Hematopoietic multipotent progenitor cell (in vitro differentiated cells): ENCODE measurements at regions not wholly inside any gene's neighbourhood (a gene's known extent, or its start where the extent isn't known, plus 50 kb on each side); places are given as distances from the start of the nearest gene placed in this dataset.

ENCODE experiments used
- DNase-seq, 3 donors: peaks; one replicate each; pipeline ENCODE4 v3.0.0-alpha.2; 2011 to 2015; ENCODE audit warnings: low read depth in 2 of 3, low spot score in 2 of 3

DNA sequence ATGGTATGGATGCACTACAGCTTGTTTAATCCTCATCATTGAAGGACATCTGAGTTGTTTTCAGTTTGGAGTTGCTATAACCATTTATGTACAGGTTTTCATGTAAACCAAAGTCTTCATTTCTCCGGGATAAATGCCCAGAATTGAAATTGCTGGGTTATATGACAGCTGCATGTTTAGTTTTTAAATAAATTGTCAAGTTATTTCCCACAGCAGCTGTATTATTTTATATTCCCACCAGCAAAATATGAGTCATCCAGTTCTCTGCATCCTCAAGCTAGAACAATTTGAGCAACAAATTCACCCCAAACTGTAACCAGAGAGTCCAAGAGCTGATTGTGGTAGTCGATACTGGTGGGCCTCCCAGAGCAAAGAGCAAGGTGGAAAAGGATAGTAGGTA lies 125.6 kb upstream of the PRNP start:
- DNase-seq = no peak

DNA sequence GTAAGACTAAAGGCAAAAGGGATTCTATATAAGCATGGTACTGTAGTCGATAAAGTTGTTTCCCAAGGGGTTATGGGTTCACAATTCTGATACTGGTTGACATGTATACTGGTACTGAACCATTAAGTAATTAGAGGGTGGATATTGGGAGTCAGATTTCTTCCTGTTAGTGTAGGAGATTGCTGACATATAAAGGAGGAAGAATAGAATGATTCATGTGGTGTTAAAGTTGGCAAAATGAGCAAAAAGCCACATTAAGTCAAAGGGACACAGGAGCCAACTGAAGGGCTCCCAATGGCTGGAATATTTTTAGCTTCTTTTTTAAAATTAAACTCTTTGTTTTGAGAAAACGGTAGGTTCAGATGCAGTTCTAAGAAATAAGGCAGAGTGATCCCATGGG lies 126.3 kb upstream of the PRNP start:
- DNase-seq = no peak

DNA sequence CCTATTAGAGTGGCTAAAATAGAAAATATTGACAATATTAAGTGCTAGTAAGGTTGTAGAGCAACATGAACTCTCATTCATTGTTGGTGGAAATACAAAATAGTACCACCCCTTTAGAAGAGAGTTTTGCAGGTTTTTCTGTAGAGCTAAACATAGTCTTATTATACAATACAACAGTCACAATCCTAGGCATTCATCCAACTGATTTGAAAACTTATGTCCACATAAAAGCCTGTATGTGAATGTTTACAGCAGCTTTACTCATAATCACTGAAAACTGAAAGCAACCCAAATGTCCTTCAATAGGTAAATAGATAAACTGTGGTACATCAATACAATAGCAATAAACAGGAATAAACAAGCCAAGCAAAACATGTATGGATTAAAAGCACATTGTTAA lies 127.2 kb upstream of the PRNP start:
- no peak for DNase-seq

DNA sequence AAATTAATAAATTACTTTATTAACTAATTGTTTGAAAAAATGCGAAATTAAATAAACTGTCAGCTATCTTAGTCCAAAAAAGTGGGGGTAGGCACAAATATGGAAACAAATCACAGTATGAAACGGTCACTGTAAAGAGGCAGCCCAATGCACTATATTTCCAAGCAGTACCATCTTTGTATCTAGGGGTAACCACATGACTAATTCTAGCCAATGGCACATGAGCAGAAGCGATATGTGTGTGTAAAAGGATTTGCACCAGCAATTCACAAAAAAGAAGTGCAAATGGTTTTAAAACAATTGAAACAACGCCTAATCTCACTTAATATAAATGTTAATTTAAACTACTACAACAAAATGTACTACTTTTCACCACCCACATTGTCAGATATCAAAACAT lies 129.5 kb upstream of the PRNP start:
- DNase-seq = no peak

DNA sequence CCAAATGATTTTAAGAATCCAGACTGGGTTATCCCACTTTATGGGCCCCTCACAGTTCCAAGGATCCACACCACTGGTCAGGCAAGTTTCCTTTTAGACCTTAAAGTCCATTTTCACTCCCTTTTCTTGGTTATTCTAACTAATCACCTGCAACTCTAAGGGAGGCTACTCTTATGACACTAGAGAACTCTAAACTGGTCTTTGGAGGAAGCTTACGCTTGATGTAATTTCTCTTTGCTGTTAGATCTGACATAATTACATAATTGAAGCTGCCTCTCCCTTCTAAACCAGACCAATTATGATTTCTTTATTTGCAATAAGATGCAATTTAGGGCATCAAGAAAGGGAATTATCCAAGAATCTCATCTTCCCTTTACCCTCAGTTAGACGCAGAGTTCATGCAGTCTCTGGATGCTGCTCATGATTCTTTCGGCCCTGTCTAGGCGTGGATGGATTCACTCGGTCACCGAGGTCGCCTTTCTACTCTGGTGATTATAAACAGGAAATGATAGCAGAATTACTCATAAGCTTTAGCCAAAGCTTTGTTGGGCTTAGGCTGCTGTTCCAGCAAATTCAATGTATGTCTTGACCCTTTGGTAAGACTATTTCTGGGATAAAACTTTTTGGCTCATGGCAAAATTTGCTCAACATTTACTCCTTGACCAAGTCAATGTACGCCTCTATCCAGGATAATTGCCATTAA lies 130.9 kb upstream of the PRNP start:
- no peak for DNase-seq

DNA sequence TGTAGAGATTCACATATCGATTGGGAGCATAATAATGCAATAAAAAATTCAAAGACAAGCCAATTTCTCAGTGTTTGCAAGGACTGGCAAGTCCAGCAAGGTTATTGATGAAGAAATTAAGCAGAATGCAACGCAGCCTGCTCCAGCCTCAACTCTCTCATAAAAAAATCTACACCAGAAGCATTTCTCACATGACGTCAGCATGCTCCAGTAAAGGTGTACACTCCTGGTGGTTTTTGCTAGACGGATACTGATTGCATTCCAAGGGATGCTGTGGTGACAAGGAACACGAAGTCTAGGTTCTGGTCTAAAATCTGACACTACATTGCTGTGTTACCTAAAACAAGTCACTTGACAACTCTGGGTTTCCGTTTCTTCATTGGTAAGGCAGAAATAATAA lies 131.9 kb upstream of the PRNP start:
- DNase-seq = no peak

DNA sequence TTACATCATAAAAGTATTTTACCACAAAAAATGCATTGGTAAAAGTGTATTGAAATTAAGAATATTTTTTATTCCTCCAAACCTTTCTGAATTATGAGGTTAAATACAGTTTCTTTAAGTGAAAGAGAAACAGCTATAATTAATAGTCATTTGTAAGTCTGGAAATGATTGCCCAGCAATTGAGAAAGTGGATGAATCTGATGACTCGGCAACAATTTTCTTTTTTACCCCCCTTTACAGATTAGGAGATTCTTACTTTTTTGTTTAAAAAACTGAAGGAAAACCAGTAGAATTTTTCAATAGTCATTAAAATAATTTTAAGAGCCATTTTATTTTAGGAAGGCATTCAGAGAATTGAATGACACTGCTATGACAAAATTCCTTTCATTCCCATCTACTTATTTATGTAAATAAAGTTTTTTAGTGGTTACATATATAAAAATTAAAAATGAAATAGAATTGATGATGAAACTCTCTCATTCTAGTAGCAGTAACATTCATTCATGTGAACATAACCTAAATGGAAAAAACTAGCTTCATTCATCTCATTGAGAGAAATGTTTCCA lies 134.1 kb upstream of the PRNP start:
- no peak for DNase-seq

DNA sequence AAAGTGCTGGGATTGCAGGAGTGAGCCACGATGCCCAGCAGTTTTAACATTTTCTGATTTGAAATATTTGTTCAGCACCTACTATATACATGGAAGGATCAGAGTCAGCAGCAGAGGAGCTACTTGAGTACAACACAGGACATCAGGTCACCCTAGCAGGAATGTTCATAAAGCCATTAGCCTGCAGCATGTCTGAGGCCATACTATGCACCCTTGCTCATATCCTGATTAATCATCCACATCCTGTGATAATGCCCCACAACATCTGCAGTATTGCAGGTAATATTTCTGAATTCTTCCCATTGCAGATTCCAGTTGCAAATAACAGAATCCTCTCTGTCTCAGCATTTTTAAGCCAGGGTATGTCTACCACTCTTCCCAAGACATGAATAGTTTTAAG lies 135.5 kb upstream of the PRNP start:
- DNase-seq = no peak

DNA sequence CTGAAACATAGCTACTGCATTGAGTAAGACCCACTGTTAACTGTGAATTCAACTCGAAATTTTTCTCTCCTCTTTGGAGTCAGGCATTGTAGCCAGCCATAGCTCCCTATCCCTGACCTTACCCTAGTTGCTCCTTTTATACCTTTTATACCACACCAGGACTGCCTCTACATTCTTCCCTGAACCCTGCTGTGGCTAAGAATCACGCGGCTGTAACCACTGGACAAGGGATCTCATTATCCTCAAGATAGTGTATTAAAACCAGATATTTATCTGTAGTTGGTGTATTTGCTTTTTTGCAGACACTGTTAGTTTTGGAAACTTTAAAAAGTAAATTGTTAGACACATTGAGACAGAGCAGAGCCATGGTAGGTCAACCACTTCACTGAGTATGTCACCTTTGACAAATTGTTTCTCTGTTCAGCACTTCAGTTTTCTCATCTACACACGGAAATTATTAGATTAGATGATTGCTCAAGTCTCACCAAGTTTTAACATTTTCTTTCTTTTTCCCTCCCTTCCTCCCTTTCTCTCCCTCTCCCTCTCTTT lies 136.5 kb upstream of the PRNP start:
- no peak for DNase-seq

DNA sequence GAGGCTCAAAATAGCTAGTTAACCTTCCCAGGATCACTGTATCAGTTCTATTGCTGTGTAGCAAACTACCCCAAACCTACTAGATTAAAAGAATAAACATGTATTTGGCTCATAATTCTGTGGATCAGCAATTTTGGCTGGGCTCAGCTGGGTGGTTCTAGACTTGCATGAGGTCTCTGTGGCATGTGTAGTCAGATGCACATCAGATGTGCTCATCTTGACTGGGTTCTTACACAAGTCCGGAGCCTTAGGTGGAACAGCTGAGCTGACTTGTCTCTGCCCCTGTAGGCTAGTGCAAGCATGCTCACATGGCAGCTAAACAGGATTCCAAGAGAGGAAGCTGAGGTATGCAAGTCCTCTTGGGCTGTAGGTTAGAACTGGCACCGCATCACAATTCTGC lies 137.7 kb upstream of the PRNP start:
- DNase-seq = no peak

DNA sequence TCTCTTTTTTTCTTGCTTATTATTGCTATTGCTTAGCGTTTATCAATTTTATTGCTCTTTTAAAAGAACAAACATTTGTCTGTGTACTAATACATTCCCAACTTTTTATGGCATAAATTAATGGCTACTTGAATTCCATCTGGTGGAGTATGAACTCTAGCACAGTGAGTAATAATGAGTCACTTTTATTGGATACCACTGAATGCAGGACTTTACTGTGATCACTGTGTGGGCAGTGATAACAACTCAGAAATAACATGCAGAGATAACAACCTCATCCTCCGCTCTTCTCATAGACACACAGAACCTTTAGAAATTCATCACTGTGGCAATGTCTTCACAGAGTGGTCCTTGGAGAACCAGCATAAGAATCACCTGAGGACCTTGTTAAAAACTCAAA lies 139.5 kb upstream of the PRNP start:
- DNase-seq = no peak

DNA sequence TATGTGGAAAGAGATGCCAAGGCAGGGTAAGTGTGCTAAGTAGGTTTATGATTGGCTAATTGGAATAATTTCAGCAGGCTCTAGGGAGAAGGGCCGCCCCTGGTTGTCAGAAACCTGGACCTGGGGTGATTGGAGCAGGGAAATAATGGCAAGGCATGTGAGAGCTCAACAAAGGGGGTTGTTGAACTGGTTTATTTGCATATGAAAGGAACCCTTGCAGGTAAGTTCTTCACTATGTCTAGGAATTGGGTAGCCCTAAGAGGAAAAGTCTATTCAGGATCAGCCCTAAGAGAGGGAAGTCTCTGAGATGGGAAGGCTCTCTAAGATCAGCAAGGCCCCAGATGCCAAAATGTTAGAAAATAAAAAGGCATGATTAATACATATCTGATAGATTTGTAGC lies 139.9 kb upstream of the PRNP start:
- no peak for DNase-seq

DNA sequence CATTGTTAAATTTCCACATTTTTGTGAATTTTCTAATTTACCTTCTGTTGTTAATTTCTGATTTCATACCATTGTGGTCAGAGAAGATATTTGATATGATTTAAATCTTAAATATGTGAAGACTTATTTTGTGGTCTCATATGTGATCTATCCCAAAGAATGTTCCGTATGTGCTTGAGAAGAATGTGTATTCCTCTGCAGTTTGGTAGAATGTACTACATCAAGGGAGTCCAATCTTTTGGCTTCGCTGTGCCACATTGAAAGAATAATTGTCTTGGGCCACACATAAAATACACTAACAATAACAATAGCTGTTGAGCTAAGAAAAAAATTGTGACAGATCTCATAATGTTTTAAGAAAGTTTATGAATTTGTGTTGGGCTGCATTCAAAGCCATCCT lies 140.7 kb upstream of the PRNP start:
- DNase-seq = no peak

DNA sequence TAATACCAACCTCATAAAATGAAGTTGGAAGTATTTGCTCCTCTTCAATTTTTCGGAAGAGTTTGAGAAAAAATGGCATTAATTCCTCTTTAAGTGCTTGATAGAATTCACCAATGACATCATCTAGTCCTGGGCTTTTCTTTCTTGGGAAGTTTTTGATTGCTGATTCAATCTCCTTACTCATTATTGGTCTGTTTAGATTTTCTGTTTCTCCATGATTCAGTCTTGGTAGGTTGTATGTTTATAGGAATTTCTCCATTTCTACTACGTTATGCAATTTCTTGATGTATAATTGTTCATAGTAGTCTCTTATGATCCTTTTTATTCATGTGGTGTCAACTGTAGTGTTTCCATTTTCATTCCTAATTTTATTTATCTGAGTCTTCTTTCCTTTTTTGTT lies 141.5 kb upstream of the PRNP start:
- DNase-seq = no peak

DNA sequence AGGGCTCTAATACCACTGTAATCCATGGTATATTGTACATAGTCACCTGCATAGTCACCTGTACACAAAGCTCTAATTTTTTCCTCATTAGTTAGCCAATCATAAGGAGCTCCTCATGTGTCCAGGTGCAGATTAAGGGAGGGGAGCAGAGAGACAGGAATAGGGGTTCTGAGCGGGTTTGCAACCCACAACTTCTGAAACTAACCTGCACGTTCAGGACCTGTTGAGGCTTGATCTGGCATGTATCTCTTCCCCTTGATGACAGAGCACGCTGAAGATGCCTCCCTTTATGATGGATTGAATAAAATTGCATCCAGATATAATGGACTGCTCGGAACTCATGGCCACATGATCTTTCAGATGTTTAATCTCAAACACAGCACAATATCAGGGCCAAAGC lies 144.0 kb upstream of the PRNP start:
- DNase-seq = no peak

DNA sequence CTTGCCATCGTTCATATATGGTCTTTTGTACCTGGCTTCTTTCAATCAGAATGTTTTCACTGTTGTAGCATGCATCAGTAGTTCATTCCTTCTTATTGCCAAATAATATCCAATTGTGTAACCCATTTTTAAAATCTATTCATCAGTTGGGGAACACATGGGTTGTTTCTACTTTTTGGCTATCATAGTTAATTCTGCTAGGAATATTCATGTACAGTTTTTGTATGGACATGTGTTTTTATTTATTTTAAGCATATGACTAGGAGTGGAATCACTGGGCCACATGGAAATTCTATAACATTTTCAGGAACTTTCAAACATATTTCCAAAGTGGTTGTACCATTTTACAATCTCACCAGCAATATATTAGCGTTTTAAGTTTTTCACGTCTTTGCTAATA lies 151.9 kb upstream of the PRNP start:
- DNase-seq = no peak

DNA sequence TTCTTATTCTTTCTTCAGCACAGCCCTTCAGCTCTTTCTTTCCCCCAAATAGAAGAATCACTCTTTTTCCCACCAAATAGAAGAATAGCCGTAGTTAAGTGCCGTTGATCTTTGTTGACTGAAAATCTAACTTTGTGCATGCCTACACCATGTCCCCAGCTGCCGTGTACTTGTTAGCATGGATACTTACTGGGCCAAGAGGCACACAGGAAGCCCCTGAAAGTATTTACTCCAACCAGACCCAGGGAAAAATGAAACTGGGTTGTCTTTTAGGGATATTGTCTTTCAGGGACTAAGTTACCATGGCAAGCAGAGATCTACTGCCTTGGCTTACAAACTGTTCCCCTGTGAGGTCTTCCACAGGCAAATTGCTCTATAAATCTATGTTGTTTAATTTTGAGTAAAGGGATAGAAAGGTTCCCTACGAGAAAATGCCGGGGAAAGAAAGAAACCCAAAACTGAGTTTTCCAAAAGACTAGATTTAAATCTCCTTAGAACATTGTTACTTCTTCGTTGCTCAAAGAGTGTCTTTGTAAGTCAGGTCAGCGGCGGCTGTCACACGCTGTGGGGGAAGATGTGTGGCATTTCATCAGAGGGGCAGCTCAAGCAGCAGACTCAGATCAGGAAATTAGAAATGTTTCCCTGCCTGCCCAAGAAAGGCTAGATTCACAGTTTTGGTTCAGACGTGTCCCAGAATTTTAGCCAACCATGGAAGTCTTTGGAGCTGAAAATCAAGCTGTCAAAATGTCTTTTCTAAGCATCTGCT lies 152.7 kb upstream of the PRNP start:
- no peak for DNase-seq

DNA sequence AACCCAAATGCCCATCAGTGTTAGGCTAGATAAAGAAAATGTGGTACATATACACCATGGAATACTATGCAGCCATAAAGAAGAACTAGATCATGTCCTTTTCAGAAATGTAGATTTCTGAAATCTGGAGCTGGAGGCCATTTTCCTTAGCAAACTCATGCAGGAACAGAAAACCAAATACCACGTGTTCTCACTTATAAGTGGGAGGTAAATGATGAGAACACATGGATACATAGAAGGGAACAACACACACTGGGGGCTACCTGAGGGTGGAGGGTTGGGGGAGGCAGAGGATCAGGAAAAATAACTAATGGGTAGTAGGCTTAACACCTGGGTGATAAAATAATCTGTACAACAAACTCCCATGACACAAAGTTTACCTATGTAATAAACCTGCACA lies 153.5 kb upstream of the PRNP start:
- no peak for DNase-seq

DNA sequence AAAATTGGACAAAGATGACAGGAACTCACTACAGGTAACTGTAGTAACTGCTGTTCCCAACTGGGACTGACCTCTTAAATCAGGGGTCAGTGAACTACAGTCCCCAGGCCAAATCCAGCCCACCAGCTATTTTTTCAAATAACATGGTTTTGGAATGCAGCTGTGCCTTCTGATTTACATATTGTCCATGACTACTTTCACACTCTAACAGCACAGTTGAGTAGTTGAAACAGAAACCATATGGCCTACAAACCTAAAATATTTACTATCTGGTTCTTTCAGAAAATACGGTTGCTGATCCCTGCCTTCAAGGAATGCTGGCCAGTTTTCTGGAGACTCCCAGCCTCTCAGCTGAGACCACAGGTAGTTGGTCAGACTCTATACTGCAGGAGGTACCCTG lies 161.5 kb upstream of the PRNP start:
- no peak for DNase-seq

DNA sequence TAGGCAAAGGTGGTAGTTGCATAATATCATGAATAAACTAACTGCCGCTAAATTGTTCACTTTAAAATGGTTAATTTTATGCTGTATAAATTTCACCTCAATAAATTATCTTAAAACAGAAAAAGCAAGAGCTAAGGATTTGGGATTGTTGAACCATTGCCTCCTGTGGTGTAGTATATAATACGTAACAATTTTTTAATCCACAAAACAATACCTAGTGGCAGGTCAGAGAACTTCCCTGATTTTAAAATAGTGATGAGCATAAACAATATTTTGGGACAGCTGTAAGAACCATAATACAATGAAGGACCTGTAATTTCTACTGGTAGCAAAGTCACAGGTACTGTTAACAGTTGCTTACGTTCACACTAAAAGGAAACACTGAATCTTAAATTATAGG lies 161.9 kb upstream of the PRNP start:
- DNase-seq = no peak

DNA sequence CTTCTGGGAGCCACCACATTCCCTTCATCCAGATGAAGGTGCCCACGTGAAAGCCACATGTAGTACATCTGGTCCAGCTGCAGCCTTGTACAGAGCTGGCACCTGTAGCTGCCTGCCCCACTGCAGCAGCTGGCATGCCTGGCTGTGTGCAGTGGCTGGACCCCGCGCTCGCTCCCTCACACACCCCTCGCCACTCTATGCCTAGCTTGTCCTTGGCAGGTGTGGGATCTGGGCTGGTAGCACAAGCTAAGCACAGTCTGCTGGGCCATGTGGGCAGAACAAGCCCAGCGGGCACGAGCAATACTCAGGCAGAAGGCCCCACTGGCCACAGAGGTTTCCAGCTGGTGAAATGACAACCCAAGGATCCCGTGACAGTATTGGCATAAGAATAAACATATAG lies 163.9 kb upstream of the PRNP start:
- DNase-seq = no peak
